GM12878 (cell line): ENCODE measurements at regions not wholly inside any gene's neighbourhood (a gene's known extent, or its start where the extent isn't known, plus 50 kb on each side); places are given as distances from the start of the nearest gene placed in this dataset.

ENCODE experiments used
- ATAC-seq: fragments of 200-7000 bp; cut with Tn5 transposase; 3 replicates; pipeline ENCODE4 v1.9.1; 2020; ENCODE audit warnings: mild to moderate bottlenecking, moderate library complexity
- BruUV-seq: library from RNA; stranded (reverse); fragments of 400-500 nt; replicated peaks from 2 replicates; lab custom pipeline; 2021; lab: Mats Ljungman, UMichigan
- CTCF ChIA-PET: fragments of 300-600 bp; sonication (Branson Sonifier 250); formaldehyde crosslinking; extraction: SDS; loops from one replicate; lab custom pipeline; 2021; ENCODE audit warnings: inconsistent platforms; lab: Yijun Ruan, JAX
- POLR2A ChIA-PET: fragments of 350-600 bp; formaldehyde crosslinking; extraction: SDS; loops from one replicate; lab custom pipeline; 2021; ENCODE audit warnings: inconsistent platforms; lab: Charles Lee
- RAD21 ChIA-PET: fragments of 300-600 bp; sonication (Branson Sonifier 250); formaldehyde crosslinking; loops from one replicate; lab custom pipeline; 2023; ENCODE audit warnings: antibody characterized with exemption; ENCODE audit not compliant: unreplicated experiment; lab: Charles Lee
- SMC1A ChIA-PET: fragments of 300-600 bp; sonication (Branson Sonifier 250); formaldehyde crosslinking; loops from one replicate; lab custom pipeline; 2023; ENCODE audit not compliant: unreplicated experiment, uncharacterized antibody; lab: Charles Lee
- DNase-seq: peaks from one replicate; pipeline ENCODE4 v3.0.0-alpha.2; 2011; ENCODE audit warnings: low read depth, low spot score
- FAIRE-seq: peaks from 3 replicates; lab custom pipeline; 2011; peaks lifted over from hg19 to GRCh38; lab: Jason Lieb, UNC
- H2AFZ ChIP-seq: 2 replicates; pipeline ENCODE4 v1.6.0; 2011; ENCODE audit warnings: low read depth, low read length, control low read depth; ENCODE audit not compliant: control insufficient read depth
- H3K27ac ChIP-seq: 2 replicates; pipeline ENCODE4 v1.5.1; 2011; ENCODE audit warnings: control low read depth; ENCODE audit not compliant: control insufficient read depth, insufficient read depth
- H3K27me3 ChIP-seq, 2 experiments: replicated peaks in 1 of 2; 2 replicates each; pipeline versions ENCODE4 v1.6.0 to v1.6.1; 2011; ENCODE audit warnings: low read length in 1 of 2; ENCODE audit not compliant: control insufficient read depth in 2 of 2, insufficient read depth in 2 of 2
- H3K36me3 ChIP-seq, 2 experiments: 2 replicates each; pipeline ENCODE4 v1.5.1; 2011; ENCODE audit warnings: low read length in 1 of 2; ENCODE audit not compliant: control insufficient read depth in 2 of 2, insufficient read depth in 2 of 2
- H3K4me1 ChIP-seq: 2 replicates; pipeline ENCODE4 v1.6.1; 2011; ENCODE audit warnings: mild to moderate bottlenecking, low read length, moderate library complexity, mixed read lengths; ENCODE audit not compliant: control insufficient read depth, insufficient read depth
- H3K4me2 ChIP-seq: 2 replicates; pipeline ENCODE4 v1.6.0; 2011; ENCODE audit warnings: control low read depth; ENCODE audit not compliant: control insufficient read depth, insufficient read depth
- H3K4me3 ChIP-seq: fragments of 200-600 bp; sonication (generic); 2 replicates; pipeline ENCODE4 v1.5.1; 2016
- H3K79me2 ChIP-seq: 2 replicates; pipeline ENCODE4 v1.6.0; 2011; ENCODE audit warnings: low read length; ENCODE audit not compliant: control insufficient read depth, insufficient read depth
- H3K9ac ChIP-seq: 2 replicates; pipeline ENCODE4 v1.8.0; 2011; ENCODE audit warnings: low read length, control low read depth, mixed read lengths; ENCODE audit not compliant: control insufficient read depth, insufficient read depth
- H3K9me3 ChIP-seq: replicated peaks from 3 replicates; pipeline ENCODE4 v1.5.1; 2011; ENCODE audit warnings: mild to moderate bottlenecking, low read length; ENCODE audit not compliant: control insufficient read depth, insufficient read depth
- H4K20me1 ChIP-seq: 2 replicates; pipeline ENCODE4 v1.6.0; 2011; ENCODE audit not compliant: control insufficient read depth, insufficient read depth
- CHD2 ChIP-seq: IDR thresholded peaks from 2 replicates; pipeline ENCODE4 v1.6.1; 2011; ENCODE audit warnings: low read depth, low read length, improper control_type of control experiment, borderline replicate concordance
- CUX1 ChIP-seq: IDR thresholded peaks from 2 replicates; pipeline ENCODE4 v1.6.1; 2012; ENCODE audit warnings: improper control_type of control experiment, low read depth, low read length; ENCODE audit not compliant: insufficient replicate concordance
- GABPA ChIP-seq: IDR thresholded peaks from 2 replicates; pipeline ENCODE4 v1.6.1; 2014; ENCODE audit warnings: antibody characterized with exemption, low read depth, mild to moderate bottlenecking, inconsistent platforms
- IRF3 ChIP-seq: fragments of 450-650 bp; IDR thresholded peaks from 2 replicates; pipeline ENCODE4 v1.6.1; 2014; ENCODE audit warnings: mild to moderate bottlenecking
- IRF5 ChIP-seq: fragments of 450-650 bp; IDR thresholded peaks from 2 replicates; pipeline ENCODE4 v1.6.1; 2017; ENCODE audit warnings: borderline replicate concordance
- MEF2B ChIP-seq: fragments of 450-650 bp; IDR thresholded peaks from 2 replicates; pipeline ENCODE4 v1.6.1; 2018; ENCODE audit warnings: mild to moderate bottlenecking, moderate library complexity; ENCODE audit not compliant: partially characterized antibody, poor library complexity, severe bottlenecking
- NFYA ChIP-seq: IDR thresholded peaks from 2 replicates; pipeline ENCODE4 v1.6.1; 2011; ENCODE audit warnings: low read depth, mild to moderate bottlenecking, low read length, improper control_type of control experiment, borderline replicate concordance
- NFYB ChIP-seq: IDR thresholded peaks from 2 replicates; pipeline ENCODE4 v1.6.1; 2011; ENCODE audit warnings: low read depth, mild to moderate bottlenecking, low read length, improper control_type of control experiment, moderate library complexity; ENCODE audit not compliant: insufficient read depth
- NR2F1 ChIP-seq: fragments of 450-650 bp; conservative IDR thresholded peaks from 2 replicates; pipeline ENCODE4 v1.6.1; 2017; ENCODE audit warnings: mild to moderate bottlenecking
- RAD21 ChIP-seq: IDR thresholded peaks from 2 replicates; pipeline ENCODE4 v1.6.1; 2011; ENCODE audit warnings: mild to moderate bottlenecking, low read depth, low read length, moderate library complexity; ENCODE audit not compliant: insufficient read depth
- SPI1 ChIP-seq: IDR thresholded peaks from 2 replicates; pipeline ENCODE4 v1.6.1; 2011; ENCODE audit warnings: low read depth, mild to moderate bottlenecking, low read length, moderate library complexity, borderline replicate concordance; ENCODE audit not compliant: insufficient read depth
- TCF7 ChIP-seq: IDR thresholded peaks from 2 replicates; pipeline ENCODE4 v1.6.1; 2014; ENCODE audit warnings: antibody characterized with exemption, borderline replicate concordance
- ZNF24 ChIP-seq: fragments of 450-650 bp; IDR thresholded peaks from 2 replicates; pipeline ENCODE4 v1.6.1; 2017; ENCODE audit warnings: antibody characterized with exemption, mild to moderate bottlenecking
- WGBS: methylation state at CpG from one replicate; pipeline ENCODE4 v1.1.6; 2016; ENCODE audit warnings: low lambda C conversion rate; ENCODE audit not compliant: insufficient replicate concordance, insufficient coverage; ENCODE audit errors: missing lambda C conversion rate; 5-methylcytosine and 5-hydroxymethylcytosine counted together
- in situ Hi-C: fragments of 300-500 bp; cut with MboI; formaldehyde crosslinking; loops from 9 replicates; pipeline ENCODE4 v1.14.3; 2018; ENCODE audit warnings: mixed read lengths
- intact Hi-C: fragments of 100-400 bp; cut with micrococcal nuclease; formaldehyde crosslinking; loops from one replicate; pipeline ENCODE4 v1.14.2; 2022; ENCODE audit not compliant: unreplicated experiment

GRCh38 chr7:106811472-106811871 is 53.6 kb upstream of the PIK3CG start (continued):
- TF ChIP-seq MEF2B: no peak
- no peak for TF ChIP-seq TCF7
- TF ChIP-seq GABPA: no peak
- TF ChIP-seq IRF5: no peak
- no peak for TF ChIP-seq SPI1
- no peak for TF ChIP-seq IRF3
- TF ChIP-seq ZNF24: no peak
- no peak for TF ChIP-seq NR2F1
- no peak for TF ChIP-seq CHD2

- in situ Hi-C loops: no loop called here
- no peaks in the 10 kb centered on the region for H4K20me1 ChIP-seq
- peak overlapping the region; percentile 23; the same call in 1 of the 2 replicates for H2AFZ ChIP-seq
- no peak; the same call in 2 of the 3 replicates for ATAC-seq
- intact Hi-C loops: no loop called here
- no peaks in the 10 kb centered on the region for H3K36me3 ChIP-seq
- H3K4me3 ChIP-seq: no peak overlapping the region
- no peak overlapping the region for H3K4me2 ChIP-seq
- FAIRE-seq: no peak
- ChIA-PET CTCF (interaction anchor here (1.1 to 1.6 kb wide), 2 partner anchors 18 to 338 kb away, joined by 6 to 7 read pairs; no protein-coding TSS in a partner anchor), SMC1A (interaction anchor here (1.1 to 1.7 kb wide), 6 partner anchors 15 to 336 kb away, joined by 3 to 7 read pairs (median 5); partner anchors contain the start of gene PIK3CG), RAD21 (interaction anchor here (1.0 kb wide), 1 partner anchor 19 kb away, joined by 3 read pairs; no protein-coding TSS in a partner anchor), POLR2A (interaction anchor here (0.6 to 0.9 kb wide), 2 partner anchors 74 to 335 kb away, joined by 3 to 4 read pairs; no protein-coding TSS in a partner anchor)
- H3K9ac ChIP-seq: no peak overlapping the region
- no peaks in the 10 kb centered on the region for H3K4me1 ChIP-seq
- H3K79me2 ChIP-seq: no peaks in the 10 kb centered on the region
- TF ChIP-seq NFYB (no peak), RAD21 (no peak), NFYA (no peak), CUX1 (no peak)
- no peak for DNase-seq
- no peaks in the 10 kb centered on the region for H3K9me3 ChIP-seq
- peaks cover 0 to 3% of the 10 kb centered on the region in 2 experiments; a peak in 2 of 4 replicates for H3K27me3 ChIP-seq
- 48% methylated on average over 4 of the region's 4 CpGs for WGBS
- BruUV-seq: no TSS peak
- no peak overlapping the region for H3K27ac ChIP-seq
Measured at GRCh38 chr7:106812027-106812643, 52.9 kb upstream of the PIK3CG start.
